Adrenal gland (tissue), 5 donors: ENCODE measurements at regions not wholly inside any gene's neighbourhood (a gene's known extent, or its start where the extent isn't known, plus 50 kb on each side); places are given as distances from the start of the nearest gene placed in this dataset.

Experiments used
- CTCF ChIP-seq, 6 experiments: fragments of 450-650 bp in 4 of 6; fragments of 200-600 bp in 2 of 6; sonication (generic) in 1 of 6; IDR thresholded peaks; 1 replicate in 5 of 6; 2 replicates in 1 of 6; pipeline versions ENCODE4 v1.5.1 to v1.8.0; 2016 to 2021; ENCODE audit warnings: antibody characterized with exemption in 6 of 6, mild to moderate bottlenecking in 2 of 6, moderate library complexity in 1 of 6
- POLR2A ChIP-seq, 2 donors: fragments of 450-650 bp; IDR thresholded peaks; one replicate each; pipeline ENCODE4 v1.6.1; 2017; ENCODE audit warnings: antibody characterized with exemption in 2 of 2, mild to moderate bottlenecking in 2 of 2, moderate library complexity in 1 of 2
- donor health status: DM: no; HTN: no; CAD: no.

- TF ChIP-seq POLR2A (IDR thresholded peaks at IDR 0.05) (no peak), CTCF (IDR thresholded peaks at IDR 0.05) (no peak)
Observed at GRCh38 chr1:30356839-30357238, 366.5 kb downstream of the MATN1 start.
